ENCODE measurements at regions not wholly inside any gene's neighbourhood (a gene's known extent, or its start where the extent isn't known, plus 50 kb on each side); places are given as distances from the start of the nearest gene placed in this dataset.
"Not testable (repeated sequence)": the region's sequence is repeated elsewhere in the genome, so short reads cannot be mapped to it uniquely, and the experiment has no call there.

DNA sequence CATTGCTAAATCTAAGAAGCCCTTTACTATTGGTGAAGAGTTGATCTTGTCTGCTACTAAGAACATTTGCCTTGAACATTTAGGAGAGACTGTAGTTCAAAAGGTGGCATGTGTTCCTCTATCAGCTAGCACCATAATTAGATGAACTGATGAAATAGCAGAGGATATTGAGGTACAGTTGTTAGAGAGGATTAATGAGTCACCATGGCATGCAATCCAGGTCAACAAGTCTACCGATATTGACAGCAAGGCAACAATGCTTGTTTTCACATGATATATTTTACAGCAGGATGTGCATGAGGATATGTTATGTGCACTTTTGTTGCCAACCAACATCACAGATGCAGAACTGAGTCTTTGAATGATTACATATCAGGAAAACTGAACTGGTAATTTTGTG, 134.3 kb upstream of the CDH9 start:
- peak; percentile 30 for DNase-seq (ENCODE audit: low read depth)

DNA sequence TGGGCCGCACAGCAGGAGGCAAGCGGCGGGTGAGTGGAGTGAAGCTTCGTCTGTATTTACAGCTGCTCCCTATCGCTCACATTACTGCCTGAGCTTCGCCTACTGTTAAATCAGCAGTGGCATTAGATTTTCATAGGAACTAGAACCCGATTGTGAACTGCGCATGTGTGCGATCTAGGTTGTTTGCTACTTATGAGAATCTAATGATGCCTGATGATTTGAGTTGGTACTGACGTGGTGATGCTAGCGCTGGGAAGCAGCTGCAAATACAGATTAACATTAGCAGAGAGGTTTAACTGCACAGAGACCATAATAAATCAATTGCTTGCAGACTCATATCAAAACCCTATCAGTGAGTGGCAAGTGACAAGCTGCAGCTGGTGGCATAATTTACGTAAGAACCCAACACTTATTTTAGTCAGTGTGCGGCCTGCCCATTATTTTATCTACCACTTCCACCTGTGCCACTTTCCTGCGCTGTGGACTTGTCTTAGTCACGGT, 133.4 kb upstream of the CDH9 start:
- DNase-seq (ENCODE audit: low read depth) = peak; percentile 98

DNA sequence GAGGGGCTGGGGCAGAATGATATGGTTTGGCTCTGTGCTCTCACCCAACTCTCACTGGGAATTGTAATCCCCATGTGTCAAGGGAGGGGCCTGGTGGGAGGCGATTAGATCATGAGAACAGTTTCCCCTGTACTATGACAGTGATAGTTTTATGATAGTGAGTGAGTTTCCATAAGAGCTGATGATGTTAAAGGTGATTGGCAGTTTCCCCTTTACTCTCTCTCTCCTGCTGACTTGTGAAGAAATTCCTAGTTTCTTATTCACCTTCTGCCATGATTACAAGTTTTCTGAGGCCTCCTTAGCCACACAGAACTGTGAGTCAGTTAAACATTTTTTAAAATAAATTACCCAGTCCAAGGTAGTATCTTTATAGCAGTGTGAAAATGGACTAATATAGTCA, 120.4 kb upstream of the CDH9 start:
- no peak for DNase-seq (ENCODE audit: low read depth)

DNA sequence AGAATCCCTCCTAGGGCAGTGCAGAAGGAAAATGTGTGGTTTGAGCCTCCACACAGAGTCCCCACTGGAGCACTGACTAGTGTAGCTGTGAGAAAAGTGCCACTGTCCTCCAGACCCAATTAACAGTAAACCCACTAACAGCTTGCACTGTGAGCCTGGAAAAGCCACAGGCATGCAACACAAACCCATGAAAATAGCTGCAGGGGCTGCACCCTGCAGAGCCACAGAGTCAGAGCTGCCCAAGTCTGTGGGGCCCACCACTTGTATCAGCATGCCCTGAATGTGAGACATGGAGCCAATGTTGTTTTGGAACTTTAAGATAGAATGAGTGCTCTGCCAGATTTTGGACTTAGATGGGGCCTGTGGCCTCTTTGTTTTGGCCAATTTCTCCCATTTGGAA, 119.8 kb upstream of the CDH9 start:
- DNase-seq (ENCODE audit: low read depth) = no peak

DNA sequence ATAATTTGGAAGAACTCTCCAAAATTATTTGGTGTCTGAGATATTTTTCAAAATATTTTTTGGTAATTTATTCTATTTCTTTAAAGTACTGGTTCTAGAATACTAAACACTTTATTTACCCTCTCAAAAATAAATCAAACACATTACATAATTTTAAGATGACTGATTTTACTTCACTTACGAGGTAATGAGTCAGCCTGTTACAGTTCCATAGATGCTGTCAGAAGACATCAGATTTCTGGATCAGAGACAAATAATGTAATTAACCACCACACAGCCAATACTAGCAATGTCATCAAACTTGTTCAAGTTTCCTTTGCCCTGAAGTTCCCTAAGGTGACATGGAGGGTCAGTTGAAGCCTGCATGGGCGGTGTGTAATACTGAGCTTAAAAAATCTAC, 106.1 kb upstream of the CDH9 start:
- DNase-seq (ENCODE audit: low read depth) = no peak

DNA sequence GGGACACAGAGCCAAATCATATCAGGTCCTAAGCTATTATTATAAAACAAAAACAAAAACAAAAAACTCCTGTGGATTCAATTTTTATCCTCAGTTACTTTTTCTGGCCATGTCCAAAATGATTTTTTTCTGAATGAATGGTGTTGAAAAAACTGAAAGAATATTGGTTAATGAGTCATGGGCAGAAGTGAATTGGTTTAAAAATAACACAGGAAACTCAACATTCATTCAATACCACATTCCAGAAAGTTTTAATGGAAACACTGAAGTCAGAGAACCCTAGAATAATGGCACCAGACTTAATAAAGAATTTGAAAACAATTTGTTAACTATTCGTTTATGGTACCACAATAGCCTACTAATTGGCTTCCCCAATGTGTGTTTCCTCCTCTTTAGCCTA, 102.4 kb upstream of the CDH9 start:
- DNase-seq (ENCODE audit: low read depth) = no peak

DNA sequence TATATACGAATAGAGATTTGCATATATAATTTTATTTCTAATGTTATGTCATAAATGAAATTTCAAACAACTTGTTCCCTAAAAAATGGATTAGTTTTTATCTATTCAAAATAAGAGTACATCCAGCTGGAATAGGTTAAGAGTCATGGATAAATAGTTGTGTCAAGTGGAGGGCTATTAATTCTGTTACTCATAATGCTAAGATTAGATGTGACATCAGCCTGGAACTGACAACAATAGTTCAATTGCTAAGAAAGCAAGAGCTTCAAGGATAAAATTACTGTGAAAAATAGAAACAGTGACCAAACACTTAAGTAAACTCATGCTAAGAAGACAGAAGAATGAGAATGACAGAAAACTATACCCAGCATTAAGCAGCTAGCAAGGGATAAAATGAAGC, 92.2 kb upstream of the CDH9 start:
- DNase-seq (ENCODE audit: low read depth) = no peak

DNA sequence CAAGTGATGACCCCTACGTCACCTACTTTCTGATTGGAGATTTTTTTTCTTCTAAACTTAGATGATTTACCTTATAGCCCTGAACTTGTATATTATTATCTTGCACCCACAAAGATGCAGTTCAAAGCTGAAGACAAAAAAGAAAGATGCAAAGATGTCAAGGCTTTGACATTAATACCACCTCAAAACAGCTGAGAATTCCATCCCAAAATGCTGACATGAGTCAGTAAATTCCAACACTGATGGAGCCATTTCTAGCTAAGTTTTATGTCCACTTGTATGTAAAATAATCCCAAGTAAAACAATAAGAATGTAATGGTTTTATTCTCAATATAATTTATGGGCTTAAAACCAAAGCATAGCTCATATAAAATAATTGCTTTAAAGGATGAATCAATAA, 91.5 kb upstream of the CDH9 start:
- DNase-seq (ENCODE audit: low read depth) = no peak

DNA sequence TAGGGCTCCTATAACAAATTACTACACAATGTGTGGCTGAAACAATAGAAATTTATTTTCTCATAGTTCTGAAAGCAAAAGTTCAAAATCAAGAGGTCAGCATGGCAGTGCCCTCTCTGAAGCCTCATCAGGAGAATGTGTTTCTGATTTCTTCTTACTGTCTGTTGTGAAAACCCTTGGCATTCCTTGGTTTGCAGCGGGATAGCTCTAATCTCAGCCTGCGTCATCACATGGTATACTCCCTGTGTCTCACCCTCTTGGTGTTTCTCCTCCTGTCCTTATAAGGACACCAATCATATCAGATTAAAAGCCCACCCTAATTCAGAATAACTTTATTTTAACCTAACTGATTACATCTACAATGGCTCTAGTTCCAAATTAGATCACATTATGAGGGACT, 87.5 kb upstream of the CDH9 start:
- no peak for DNase-seq (ENCODE audit: low read depth)

DNA sequence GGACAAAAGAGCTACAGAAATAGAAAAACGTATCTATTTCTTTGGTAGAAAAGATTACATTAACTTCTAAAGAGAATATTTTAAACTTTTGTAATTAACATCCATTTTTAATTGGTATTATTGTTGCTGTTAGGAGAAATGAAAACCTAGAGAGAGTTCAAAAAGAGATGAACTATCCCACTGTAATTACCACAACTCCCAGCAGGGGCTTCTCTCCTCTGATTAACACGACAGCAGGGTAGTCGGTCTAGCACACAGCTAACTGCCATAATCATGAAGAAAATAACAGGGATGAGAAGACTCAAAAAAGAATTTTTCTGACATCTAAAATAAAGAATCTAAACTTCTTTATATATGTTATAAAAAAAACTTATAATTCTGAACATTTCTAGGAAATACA, 86.2 kb upstream of the CDH9 start:
- no peak for DNase-seq (ENCODE audit: low read depth)

DNA sequence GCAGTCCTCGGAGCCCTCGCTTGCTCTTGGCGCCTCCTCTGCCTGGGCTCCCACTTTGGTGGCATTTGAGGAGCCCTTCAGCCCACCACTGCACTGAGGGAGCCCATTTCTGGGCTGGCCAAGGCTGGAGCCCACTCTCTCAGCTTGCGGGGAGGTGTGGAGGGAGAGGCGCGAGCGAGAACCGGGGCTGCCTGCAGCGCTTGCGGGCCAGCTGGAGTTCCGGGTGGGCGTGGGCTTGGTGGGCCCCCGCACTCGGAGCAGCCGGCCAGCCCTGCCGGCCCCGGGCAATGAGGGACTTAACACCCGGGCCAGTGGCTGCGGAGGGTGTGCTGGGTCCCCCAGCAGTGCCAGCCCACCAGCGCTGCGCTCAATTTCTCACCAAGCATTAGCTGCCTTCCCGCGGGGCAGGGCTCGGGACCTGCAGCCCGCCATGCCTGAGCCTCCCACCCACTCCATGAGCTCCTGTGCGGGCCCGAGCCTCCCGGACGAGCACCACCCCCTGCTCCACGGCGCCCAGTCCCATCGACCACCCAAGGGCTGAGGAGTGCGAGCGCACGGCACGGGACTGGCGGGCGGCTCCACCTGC, 81.4 kb upstream of the CDH9 start:
- DNase-seq (ENCODE audit: low read depth) = not testable (repeated sequence)

DNA sequence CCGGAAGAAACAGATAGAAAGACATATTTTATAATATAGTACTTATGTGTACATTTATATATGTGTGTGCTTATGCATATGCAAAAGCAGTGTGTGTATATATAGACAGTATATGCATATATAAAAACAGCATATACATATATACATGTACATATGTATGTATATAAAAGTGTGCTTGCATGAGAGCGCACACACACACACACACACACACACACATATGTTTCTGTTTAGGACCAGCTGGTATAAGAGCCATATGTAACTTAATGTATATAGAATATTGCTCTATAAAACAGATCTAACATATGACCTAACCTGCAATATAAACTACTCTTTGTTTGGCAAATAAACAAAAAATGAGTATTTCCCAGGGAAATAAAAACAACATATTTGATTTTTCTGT, 65.1 kb upstream of the CDH9 start:
- no peak for DNase-seq (ENCODE audit: low read depth)

DNA sequence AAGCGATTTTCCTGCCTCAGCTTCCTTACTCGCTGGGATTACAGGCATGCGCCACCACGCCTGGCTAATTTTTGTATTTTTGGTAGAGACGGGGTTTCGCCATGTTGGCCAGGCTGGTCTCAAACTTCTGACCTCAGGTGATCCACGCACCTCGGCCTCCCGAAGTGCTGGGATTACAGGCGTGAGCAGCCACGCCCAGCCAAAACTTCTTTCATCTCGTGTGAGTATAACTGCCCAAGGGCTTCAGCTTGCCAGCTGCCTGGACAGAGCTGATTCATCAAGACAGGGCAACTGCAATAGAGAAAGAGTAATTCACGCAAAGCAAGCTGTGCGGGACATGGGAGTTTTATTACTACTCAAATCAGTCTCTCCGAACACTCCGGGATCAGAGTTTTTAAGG, 57.4 kb upstream of the CDH9 start:
- not testable (repeated sequence) for DNase-seq (ENCODE audit: low read depth)

DNA sequence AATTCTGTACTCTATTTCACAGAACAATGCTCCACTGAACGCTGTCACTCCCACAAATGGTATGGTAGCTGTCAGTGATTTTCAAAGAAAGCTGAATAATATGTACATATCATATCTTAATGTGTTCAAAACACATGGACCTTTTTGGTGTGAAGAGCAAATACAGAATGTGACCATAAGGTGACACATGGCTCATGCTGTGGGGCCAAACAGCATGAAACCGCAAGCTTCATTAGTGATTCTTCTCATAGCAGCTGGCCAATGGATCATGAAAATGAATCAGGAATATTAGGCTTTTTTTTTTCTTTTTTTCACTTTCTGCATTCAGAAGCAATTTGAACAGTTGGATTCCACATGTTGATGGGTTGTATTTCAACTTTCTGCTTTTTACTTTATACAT, 54.9 kb upstream of the CDH9 start:
- DNase-seq (ENCODE audit: low read depth) = no peak

DNA sequence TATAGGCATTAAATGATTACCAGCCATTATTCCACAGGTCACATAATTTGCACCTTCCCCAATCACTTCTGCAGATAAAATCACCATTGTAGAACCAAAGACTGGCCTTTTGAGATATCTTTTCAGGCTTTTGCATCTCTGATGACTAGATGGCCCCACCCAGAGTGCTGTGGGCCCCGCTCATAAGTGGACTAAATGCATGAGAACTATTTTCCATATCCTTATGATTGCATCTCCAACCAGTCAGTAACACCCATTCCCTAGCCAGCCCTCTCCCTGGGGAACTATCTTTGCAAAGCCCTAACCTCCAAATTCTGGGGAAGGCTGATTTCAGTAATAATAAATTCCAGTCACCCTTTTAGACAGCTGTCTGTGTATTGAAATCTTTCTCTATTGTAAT, 53.5 kb upstream of the CDH9 start:
- DNase-seq (ENCODE audit: low read depth) = no peak

DNA sequence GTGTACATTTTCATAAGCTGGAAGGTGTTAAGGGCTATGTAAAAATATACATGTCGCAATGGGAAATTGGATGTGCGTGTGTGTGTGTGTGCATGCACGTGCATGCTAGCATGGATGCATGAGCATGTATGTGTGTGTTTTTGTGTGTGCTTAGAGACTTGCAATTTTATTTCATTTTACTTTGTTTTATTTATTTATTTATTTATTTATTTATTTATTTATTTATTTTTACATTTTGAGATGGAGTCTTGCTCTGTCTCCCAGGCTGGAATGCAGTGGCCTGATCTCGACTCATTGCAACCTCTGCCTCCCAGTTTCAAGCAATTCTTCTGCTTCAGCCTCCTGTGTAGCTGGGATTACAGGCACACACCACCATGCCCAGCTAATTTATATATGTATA, 50.4 kb upstream of the CDH9 start:
- not testable (repeated sequence) for DNase-seq (ENCODE audit: low read depth)
